HepG2 (cell line): ENCODE measurements at regions not wholly inside any gene's neighbourhood (a gene's known extent, or its start where the extent isn't known, plus 50 kb on each side); places are given as distances from the start of the nearest gene placed in this dataset.

Experiments used
- ATAC-seq: fragments of 200-7000 bp; cut with Tn5 transposase; 3 replicates; pipeline ENCODE4 v1.9.1; 2020; ENCODE audit warnings: mild to moderate bottlenecking, moderate library complexity
- BruUV-seq: library from RNA; stranded (reverse); fragments of 400-500 nt; replicated peaks from 2 replicates; lab custom pipeline; 2021; lab: Mats Ljungman, UMichigan
- CTCF ChIA-PET: fragments of 300-600 bp; formaldehyde crosslinking; extraction: SDS; loops from one replicate; lab custom pipeline; 2021; ENCODE audit warnings: low total read pairs, inconsistent platforms, low intra/inter-chr PET ratio; lab: Yijun Ruan, JAX
- POLR2A ChIA-PET: fragments of 350-600 bp; sonication (Branson Sonifier 250); formaldehyde crosslinking; loops from one replicate; lab custom pipeline; 2020; ENCODE audit warnings: antibody characterized with exemption, inconsistent platforms; lab: Yijun Ruan, JAX
- DNase-seq: peaks from one replicate; pipeline ENCODE4 v3.0.0-alpha.2; 2015; ENCODE audit warnings: low spot score
- FAIRE-seq: peaks from 3 replicates; lab custom pipeline; 2011; peaks lifted over from hg19 to GRCh38; lab: Jason Lieb, UNC
- H2AFZ ChIP-seq: one replicate; pipeline ENCODE4 v1.6.1; 2011; ENCODE audit warnings: low read length, inconsistent platforms
- H3K27ac ChIP-seq: fragments of 300-600 bp; 3 replicates; pipeline ENCODE4 v1.8.0; 2011; ENCODE audit warnings: mixed run types, mild to moderate bottlenecking, mixed read lengths, low read length, inconsistent platforms; ENCODE audit not compliant: insufficient read depth; ENCODE audit errors: extremely low read length
- H3K27me3 ChIP-seq, 2 experiments: fragments of 200-600 bp in 1 of 2; 2 replicates in 1 of 2; 3 replicates in 1 of 2; pipeline versions ENCODE4 v1.6.0 to v1.8.0; 2011; ENCODE audit warnings: low read length in 2 of 2, mild to moderate bottlenecking in 2 of 2, moderate library complexity in 2 of 2, inconsistent platforms in 1 of 2; ENCODE audit not compliant: insufficient read depth in 2 of 2, control insufficient read depth in 1 of 2
- H3K36me3 ChIP-seq, 2 experiments: fragments of 200-600 bp in 1 of 2; replicated peaks in 1 of 2; 2 replicates in 1 of 2; 3 replicates in 1 of 2; pipeline versions ENCODE4 v1.5.1 to v1.8.0; 2011; ENCODE audit warnings: low read length in 2 of 2, inconsistent platforms in 1 of 2; ENCODE audit not compliant: insufficient read depth in 2 of 2, control insufficient read depth in 1 of 2
- H3K4me1 ChIP-seq: 2 replicates; pipeline ENCODE4 v1.5.1; 2012; ENCODE audit warnings: low read length, inconsistent platforms; ENCODE audit not compliant: insufficient read depth
- H3K4me2 ChIP-seq: 2 replicates; pipeline ENCODE4 v1.6.0; 2011; ENCODE audit warnings: low read depth, low read length, inconsistent platforms
- H3K4me3 ChIP-seq, 3 experiments: fragments of 200-600 bp in 1 of 3; sonication (generic), shearing (Covaris generic) in 1 of 3; replicated peaks in 1 of 3; 2 replicates each; pipeline ENCODE4 v1.5.1; 2011 to 2016; ENCODE audit warnings: low read length in 3 of 3, inconsistent platforms in 2 of 3, low read depth in 2 of 3, mild to moderate bottlenecking in 2 of 3, control low read depth in 1 of 3, mixed read lengths in 1 of 3; ENCODE audit not compliant: insufficient read depth in 1 of 3
- H3K79me2 ChIP-seq: one replicate; pipeline ENCODE4 v1.6.1; 2011; ENCODE audit warnings: low read length, inconsistent platforms; ENCODE audit not compliant: insufficient read depth
- H3K9ac ChIP-seq: 2 replicates; pipeline ENCODE4 v1.6.0; 2011; ENCODE audit warnings: mild to moderate bottlenecking, low read depth, low read length, inconsistent platforms; ENCODE audit not compliant: insufficient read depth
- H3K9me3 ChIP-seq: 2 replicates; pipeline ENCODE4 v1.5.1; 2012; ENCODE audit warnings: mild to moderate bottlenecking, low read length
- H4K20me1 ChIP-seq: 2 replicates; pipeline ENCODE4 v1.6.0; 2011; ENCODE audit warnings: inconsistent platforms, mild to moderate bottlenecking, low read length, moderate library complexity; ENCODE audit not compliant: insufficient read depth
- DNMT1 ChIP-seq: sonication (generic); formaldehyde crosslinking; IDR thresholded peaks from 2 replicates; pipeline ENCODE4 v1.5.1; 2020; ENCODE audit warnings: mild to moderate bottlenecking, missing genetic modification reagents
- EEA1 ChIP-seq: sonication (generic); formaldehyde crosslinking; IDR thresholded peaks from 2 replicates; pipeline ENCODE4 v1.5.1; 2020; ENCODE audit warnings: mild to moderate bottlenecking, missing genetic modification reagents, borderline replicate concordance
- HDAC6 ChIP-seq: fragments of 200-600 bp; sonication (generic); IDR thresholded peaks from 2 replicates; pipeline ENCODE4 v1.7.0; 2017; ENCODE audit warnings: mild to moderate bottlenecking, antibody characterized with exemption, low read length, low read depth
- IRF2 ChIP-seq: IDR thresholded peaks from 2 replicates; pipeline ENCODE4 v1.6.1; 2018; ENCODE audit warnings: missing genetic modification reagents, missing compliant biosample characterization
- KLF11 ChIP-seq: IDR thresholded peaks from 2 replicates; pipeline ENCODE4 v1.6.1; 2016; ENCODE audit warnings: missing compliant biosample characterization
- PHB2 ChIP-seq: fragments of 450-650 bp; IDR thresholded peaks from 2 replicates; pipeline ENCODE4 v1.6.1; 2018; ENCODE audit not compliant: partially characterized antibody
- PLRG1 ChIP-seq: fragments of 450-650 bp; conservative IDR thresholded peaks from 2 replicates; pipeline ENCODE4 v1.6.1; 2016
- SNRNP70 ChIP-seq: fragments of 200-400 bp; formaldehyde crosslinking; IDR thresholded peaks from 2 replicates; pipeline ENCODE4 v1.6.1; 2017; ENCODE audit warnings: mild to moderate bottlenecking, low read depth, low read length, moderate library complexity
- TRIM24 ChIP-seq: sonication (generic); formaldehyde crosslinking; IDR thresholded peaks from 2 replicates; pipeline ENCODE4 v1.8.0; 2022; ENCODE audit warnings: mild to moderate bottlenecking, missing genetic modification reagents
- ZFP37 ChIP-seq: sonication (generic); formaldehyde crosslinking; IDR thresholded peaks from 2 replicates; pipeline ENCODE4 v1.4.0; 2020; ENCODE audit warnings: missing genetic modification reagents, borderline replicate concordance
- ZFP41 ChIP-seq: sonication (generic); formaldehyde crosslinking; IDR thresholded peaks from 2 replicates; pipeline ENCODE4 v1.4.0; 2020; ENCODE audit warnings: mild to moderate bottlenecking, missing genetic modification reagents, borderline replicate concordance
- ZFP90 ChIP-seq: sonication (generic); formaldehyde crosslinking; IDR thresholded peaks from 2 replicates; pipeline ENCODE4 v1.8.0; 2022; ENCODE audit warnings: missing genetic modification reagents, mild to moderate bottlenecking, inconsistent platforms, borderline replicate concordance
- ZNF20 ChIP-seq: sonication (generic); formaldehyde crosslinking; IDR thresholded peaks from 2 replicates; pipeline ENCODE4 v1.4.0; 2020; ENCODE audit warnings: mild to moderate bottlenecking, moderate library complexity, missing genetic modification reagents
- ZNF33B ChIP-seq: sonication (generic); formaldehyde crosslinking; IDR thresholded peaks from 2 replicates; pipeline ENCODE4 v1.5.1; 2020; ENCODE audit warnings: mild to moderate bottlenecking, missing genetic modification reagents
- ZNF510 ChIP-seq: sonication (generic); formaldehyde crosslinking; IDR thresholded peaks from 2 replicates; pipeline ENCODE4 v1.4.0; 2020; ENCODE audit warnings: low read depth, mild to moderate bottlenecking, missing genetic modification reagents
- ZNF703 ChIP-seq: sonication (generic); formaldehyde crosslinking; IDR thresholded peaks from 2 replicates; pipeline ENCODE4 v1.5.1; 2020; ENCODE audit warnings: missing genetic modification reagents, mild to moderate bottlenecking, moderate library complexity, borderline replicate concordance
- ZNF766 ChIP-seq: sonication (generic); formaldehyde crosslinking; IDR thresholded peaks from 2 replicates; pipeline ENCODE4 v1.5.0; 2020; ENCODE audit warnings: missing genetic modification reagents, borderline replicate concordance
- ZNF891 ChIP-seq: sonication (generic); formaldehyde crosslinking; IDR thresholded peaks from 2 replicates; pipeline ENCODE4 v1.5.0; 2020; ENCODE audit warnings: mild to moderate bottlenecking, missing genetic modification reagents
- WGBS: methylation state at CpG from one replicate; pipeline ENCODE4 v1.1.6; 2017; ENCODE audit warnings: low lambda C conversion rate; 5-methylcytosine and 5-hydroxymethylcytosine counted together
- in situ Hi-C: cut with HindIII; loops from 2 replicates; pipeline ENCODE4 v1.10.0; 2017; ENCODE audit warnings: low pct_unique_long_range_greater_than_20kb; ENCODE audit not compliant: extremely low pct_ligation_motif_present
- intact Hi-C: fragments of 100-400 bp; cut with micrococcal nuclease; formaldehyde crosslinking; loops from one replicate; pipeline ENCODE4 v1.10.0; 2022; ENCODE audit not compliant: unreplicated experiment

DNA sequence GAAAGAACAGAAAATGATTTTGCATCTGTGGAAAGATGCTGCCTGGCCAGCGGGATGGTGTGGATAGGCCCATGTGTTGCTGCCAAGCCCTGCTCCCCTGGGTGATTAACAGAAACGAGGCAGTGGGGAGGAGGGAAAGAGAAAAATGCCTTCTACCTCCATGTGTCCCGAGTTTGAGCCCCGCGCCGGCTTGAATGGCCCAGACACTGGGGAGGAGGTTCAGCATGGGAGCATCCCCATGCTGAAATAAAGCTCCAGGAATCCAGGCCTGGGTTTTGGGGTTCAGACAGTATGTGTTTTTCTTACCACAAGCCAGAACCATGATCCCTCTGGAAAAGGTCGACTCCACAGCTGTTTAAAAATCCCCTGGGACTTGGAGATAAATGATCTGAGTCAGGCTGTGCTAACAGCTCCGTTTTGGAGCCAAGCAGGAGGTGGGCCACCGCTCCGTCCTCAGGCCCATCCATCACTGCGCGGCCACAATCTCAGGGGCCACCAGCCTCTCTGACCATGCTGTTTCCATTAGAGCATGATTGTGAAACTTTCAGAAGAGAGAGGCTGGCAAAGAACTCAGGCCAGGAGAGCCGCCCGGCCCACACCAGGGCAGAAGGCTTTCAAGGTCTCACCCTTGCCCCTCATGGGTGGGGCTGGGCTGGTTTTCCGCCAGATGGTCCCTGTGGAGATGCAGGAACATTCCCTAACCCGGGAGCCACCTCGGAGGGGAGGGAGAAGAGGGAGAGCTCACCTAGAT, 299.7 kb downstream of the ZEB1 start:
- H4K20me1 ChIP-seq: no peaks in the 10 kb centered on the region
- DNase-seq: no peak
- no peaks in the 10 kb centered on the region for H3K36me3 ChIP-seq
- FAIRE-seq: no peak
- H3K9ac ChIP-seq: no peak overlapping the region
- in situ Hi-C loops: no loop called here
- no TSS peak for BruUV-seq
- H3K4me2 ChIP-seq: no peak overlapping the region
- no peak overlapping the region for H3K4me3 ChIP-seq
- ATAC-seq: no peak
- no peak for TF ChIP-seq DNMT1 (CRISPR knock-in tag)
- no peak for TF ChIP-seq ZNF703 (CRISPR knock-in tag)
- no peak for TF ChIP-seq PLRG1
- no peak for TF ChIP-seq ZFP41 (CRISPR knock-in tag)
- no peak for TF ChIP-seq SNRNP70
- no peak for TF ChIP-seq ZFP90 (CRISPR knock-in tag)
- no peak for TF ChIP-seq ZNF510 (CRISPR knock-in tag)
- TF ChIP-seq ZNF20 (CRISPR knock-in tag): no peak
- no peak for TF ChIP-seq KLF11
- no peak for TF ChIP-seq PHB2
- TF ChIP-seq ZFP37 (CRISPR knock-in tag): no peak
- no peak for TF ChIP-seq ZNF891 (CRISPR knock-in tag)
- TF ChIP-seq ZNF33B (CRISPR knock-in tag): no peak
- no peak for TF ChIP-seq ZNF766 (CRISPR knock-in tag)
- TF ChIP-seq EEA1: no peak
- TF ChIP-seq HDAC6: no peak
- TF ChIP-seq TRIM24 (CRISPR knock-in tag): no peak
- TF ChIP-seq IRF2: no peak
- intact Hi-C loops: no loop called here
- H3K27me3 ChIP-seq: no peaks in the 10 kb centered on the region; a peak in 1 of 5 replicates
- POLR2A ChIA-PET: no interaction called here
- H3K9me3 ChIP-seq: peaks cover under 1% of the 10 kb centered on the region; the same call in 1 of the 2 replicates
- CTCF ChIA-PET: no interaction called here
- H3K27ac ChIP-seq: no peak overlapping the region
- no peak overlapping the region for H2AFZ ChIP-seq
- 28% methylated on average over 7 of the region's 17 CpGs for WGBS
- no peaks in the 10 kb centered on the region for H3K79me2 ChIP-seq
- 0 out of 2 replicates have a peak, but pooled peaks cover 7% of the 10 kb centered on the region for H3K4me1 ChIP-seq
